ENCODE measurements at regions not wholly inside any gene's neighbourhood (a gene's known extent, or its start where the extent isn't known, plus 50 kb on each side); places are given as distances from the start of the nearest gene placed in this dataset.

- Mint-ChIP-seq H3K27ac (peak overlapping the region; percentile 84 to 100 (median 99)), H3K4me1 (peaks cover 3 to 17% (median 5%) of the 10 kb centered on the region in 4 donors), H3K9me3 (peaks cover 0 to 29% (median 6%) of the 10 kb centered on the region in 7 donors), H3K27me3 (peaks cover 32% of the 10 kb centered on the region), H3K36me3 (peaks cover 3% of the 10 kb centered on the region), H3K4me3 (peak overlapping the region; percentile 66 to 99 (median 86))
- no peaks in the 10 kb centered on the region for H3K4me1 ChIP-seq (ENCODE audit: control insufficient read depth, insufficient read depth, low read length, poor library complexity, severe bottlenecking)
- H3K4me3 ChIP-seq (ENCODE audit: low read depth, low read length) = no peak overlapping the region
- no peaks in the 10 kb centered on the region for H3K36me3 ChIP-seq (ENCODE audit: control insufficient read depth, insufficient read depth, low read length)
- H3K9me3 ChIP-seq (ENCODE audit: control insufficient read depth in 2 of 2, low read length in 2 of 2) = peaks cover 0 to 14% of the 10 kb centered on the region in 2 experiments
- no peak for ATAC-seq (ENCODE audit: low read depth in 2 of 2)
- H3K27me3 ChIP-seq (ENCODE audit: control insufficient read depth, insufficient read depth, low read length) = no peaks in the 10 kb centered on the region
- peak in 1 of 3 donors; percentile 25 for DNase-seq
- H3K27ac ChIP-seq (ENCODE audit: insufficient read depth, low read length, poor library complexity, severe bottlenecking) = no peak overlapping the region
These were observed 134.6 kb upstream of the CHST15 start for GRCh38 chr10:124227988-124228387.

DNA sequence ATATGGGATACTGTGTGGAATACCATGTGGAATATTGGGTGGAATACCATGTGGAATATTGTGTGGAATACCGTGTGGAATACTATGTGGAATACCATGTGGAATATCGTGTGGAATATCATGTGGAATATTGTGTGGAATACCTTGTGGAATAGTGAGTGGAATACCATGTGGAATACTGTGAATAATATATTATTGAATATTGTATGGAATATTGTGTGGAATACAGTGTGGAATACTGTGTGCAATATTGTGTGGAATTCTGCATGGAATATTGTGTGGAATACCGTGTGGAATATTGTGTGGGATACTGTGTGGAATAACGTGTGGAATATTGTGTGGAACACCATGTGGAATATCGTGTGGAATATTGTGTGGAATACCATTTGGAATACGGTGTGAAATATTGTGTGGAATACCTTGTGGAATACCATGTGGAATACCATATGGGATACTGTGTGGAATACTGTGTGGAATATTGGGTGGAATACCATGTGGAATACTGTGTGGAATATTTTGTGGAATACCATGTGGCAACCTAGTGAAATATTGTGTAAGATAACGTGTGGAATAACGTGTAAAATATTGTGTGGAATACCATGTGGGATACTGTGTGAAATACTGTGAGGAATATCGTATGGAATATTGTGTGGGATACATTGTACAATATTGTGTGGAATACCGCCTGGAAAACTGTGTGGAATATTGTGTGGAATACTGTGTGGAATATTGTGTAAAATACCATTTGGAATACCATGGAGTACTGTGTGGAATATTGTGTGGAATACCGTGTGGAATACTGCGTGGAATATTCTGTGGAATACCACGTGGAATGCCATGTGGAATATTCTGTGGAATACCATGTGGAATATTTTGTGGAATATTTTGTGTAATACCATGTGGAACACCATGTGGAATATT is 133.9 kb upstream of the CHST15 start:
- Mint-ChIP-seq H3K4me3 (peak overlapping the region; percentile 82 to 99 (median 90)), H3K27ac (peak overlapping the region; percentile 84 to 100 (median 99)), H3K9me3 (peaks cover 0 to 27% (median 6%) of the 10 kb centered on the region in 7 donors), H3K27me3 (peaks cover 26% of the 10 kb centered on the region), H3K4me1 (peaks cover 3 to 17% (median 5%) of the 10 kb centered on the region in 4 donors), H3K36me3 (peaks cover 3% of the 10 kb centered on the region)
- no peaks in the 10 kb centered on the region for H3K4me1 ChIP-seq (ENCODE audit: control insufficient read depth, insufficient read depth, low read length, poor library complexity, severe bottlenecking)
- H3K27me3 ChIP-seq (ENCODE audit: control insufficient read depth, insufficient read depth, low read length) = no peaks in the 10 kb centered on the region
- H3K9me3 ChIP-seq (ENCODE audit: control insufficient read depth in 2 of 2, low read length in 2 of 2) = peaks cover 0 to 14% of the 10 kb centered on the region in 2 experiments
- ATAC-seq (ENCODE audit: low read depth in 2 of 2) = no peak
- DNase-seq = peak in 2 of 3 donors; percentile 45 to 54
- H3K4me3 ChIP-seq (ENCODE audit: low read depth, low read length) = no peak overlapping the region
- H3K36me3 ChIP-seq (ENCODE audit: control insufficient read depth, insufficient read depth, low read length) = no peaks in the 10 kb centered on the region
- no peak overlapping the region for H3K27ac ChIP-seq (ENCODE audit: insufficient read depth, low read length, poor library complexity, severe bottlenecking)

DNA sequence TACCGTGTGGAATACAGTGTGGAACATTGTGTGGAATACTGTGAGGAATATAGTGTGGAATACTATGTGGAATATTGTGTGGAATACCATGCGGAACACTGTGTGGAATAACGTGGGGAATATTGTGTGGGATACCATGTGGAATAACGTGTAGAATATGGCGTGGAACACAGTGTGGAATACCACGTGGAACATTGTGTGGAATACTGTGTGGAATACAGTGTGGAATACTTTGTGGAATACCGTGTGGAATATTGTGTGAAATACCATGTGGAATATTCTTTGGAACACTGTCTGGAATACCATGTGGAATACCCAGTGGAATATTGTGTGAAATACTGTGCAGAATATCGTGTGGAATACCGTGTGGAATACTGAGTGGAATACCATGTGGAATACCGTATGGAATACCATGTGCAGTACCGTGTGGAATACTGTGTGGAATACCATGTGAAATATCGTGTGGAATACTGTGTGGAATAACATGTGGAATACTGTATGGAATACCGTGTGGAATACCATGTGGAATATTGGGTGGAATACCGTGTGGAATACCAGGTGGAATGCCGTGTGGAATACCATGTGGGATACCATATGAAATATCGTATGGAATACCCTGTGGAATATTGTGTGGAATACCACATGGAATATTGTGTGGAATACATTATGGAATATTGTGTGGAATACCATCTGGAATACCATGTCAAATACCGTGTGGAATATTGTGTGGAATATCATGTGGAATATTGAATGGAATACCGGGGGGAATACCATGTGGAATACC is 133.1 kb upstream of the CHST15 start:
- no peaks in the 10 kb centered on the region for H3K27me3 ChIP-seq (ENCODE audit: control insufficient read depth, insufficient read depth, low read length)
- Mint-ChIP-seq H3K27me3 (peaks cover 20% of the 10 kb centered on the region), H3K27ac (peak overlapping the region; percentile 94 to 100 (median 99)), H3K9me3 (peaks cover 0 to 21% (median 6%) of the 10 kb centered on the region in 7 donors), H3K36me3 (peaks cover 3% of the 10 kb centered on the region), H3K4me1 (peaks cover 5 to 11% (median 7%) of the 10 kb centered on the region in 4 donors), H3K4me3 (peak overlapping the region; percentile 82 to 99 (median 90))
- no peak for ATAC-seq (ENCODE audit: low read depth in 2 of 2)
- no peaks in the 10 kb centered on the region for H3K4me1 ChIP-seq (ENCODE audit: control insufficient read depth, insufficient read depth, low read length, poor library complexity, severe bottlenecking)
- no peaks in the 10 kb centered on the region for H3K36me3 ChIP-seq (ENCODE audit: control insufficient read depth, insufficient read depth, low read length)
- no peak overlapping the region for H3K4me3 ChIP-seq (ENCODE audit: low read depth, low read length)
- DNase-seq = peak in 2 of 3 donors; percentile 44 to 54
- no peak overlapping the region for H3K27ac ChIP-seq (ENCODE audit: insufficient read depth, low read length, poor library complexity, severe bottlenecking)
- peaks cover 0 to 14% of the 10 kb centered on the region in 2 experiments for H3K9me3 ChIP-seq (ENCODE audit: control insufficient read depth in 2 of 2, low read length in 2 of 2)

DNA sequence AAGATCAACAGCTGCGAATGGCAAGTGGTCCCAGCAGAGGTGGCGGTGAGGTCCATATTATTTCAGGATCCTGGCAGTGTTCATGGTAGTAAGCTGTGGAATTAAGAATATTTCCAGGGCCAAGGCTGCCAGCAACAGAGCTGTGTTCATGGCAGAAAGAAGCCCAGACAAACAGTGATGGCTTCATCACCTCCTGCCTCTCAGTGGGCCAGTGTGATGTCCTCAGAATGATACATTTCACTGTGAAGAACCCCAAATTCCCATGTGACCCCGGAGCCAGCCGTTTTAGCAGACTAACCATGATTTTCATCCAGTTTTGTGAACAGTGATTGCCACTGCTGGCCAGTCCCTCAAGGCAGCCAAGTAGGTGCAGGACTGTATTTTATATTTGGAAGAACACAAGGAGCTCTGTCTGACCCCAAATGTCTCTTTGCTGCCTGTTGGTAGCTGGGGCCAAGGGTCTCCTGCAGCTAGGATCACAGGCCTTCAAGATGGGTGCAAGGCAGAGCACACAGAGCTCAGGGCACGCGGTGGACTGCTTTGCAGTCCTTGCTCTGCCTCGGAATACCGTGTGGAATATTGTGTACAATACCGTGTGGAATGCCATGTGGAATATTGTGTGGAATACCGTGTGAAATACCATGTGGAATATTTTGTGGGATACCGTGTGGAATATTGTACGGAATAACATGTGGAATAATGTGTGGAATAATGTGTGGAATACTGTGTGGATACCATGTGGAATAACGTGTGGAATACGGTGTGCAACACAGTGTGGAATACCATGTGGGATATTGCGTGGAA is 132.3 kb upstream of the CHST15 start:
- peaks cover 3% of the 10 kb centered on the region for H3K36me3 Mint-ChIP-seq
- peaks cover 3 to 11% (median 7%) of the 10 kb centered on the region in 4 donors for H3K4me1 Mint-ChIP-seq
- H3K27ac Mint-ChIP-seq = peak overlapping the region; percentile 94 to 100 (median 99)
- Histone ChIP-seq H3K4me3 (ENCODE audit: low read depth, low read length) (no peak overlapping the region), H3K9me3 (ENCODE audit: control insufficient read depth in 2 of 2, low read length in 2 of 2) (peaks cover 0 to 14% of the 10 kb centered on the region in 2 experiments), H3K27ac (ENCODE audit: insufficient read depth, low read length, poor library complexity, severe bottlenecking) (no peak overlapping the region), H3K4me1 (ENCODE audit: control insufficient read depth, insufficient read depth, low read length, poor library complexity, severe bottlenecking) (no peaks in the 10 kb centered on the region), H3K27me3 (ENCODE audit: control insufficient read depth, insufficient read depth, low read length) (no peaks in the 10 kb centered on the region), H3K36me3 (ENCODE audit: control insufficient read depth, insufficient read depth, low read length) (no peaks in the 10 kb centered on the region)
- peak; percentile 45 to 47 for ATAC-seq (ENCODE audit: low read depth in 2 of 2)
- DNase-seq = peak; percentile 38 to 78 (median 76)
- H3K4me3 Mint-ChIP-seq = peak overlapping the region; percentile 82 to 99 (median 90)
- peaks cover 0 to 18% (median 5%) of the 10 kb centered on the region in 7 donors for H3K9me3 Mint-ChIP-seq
- peaks cover 13% of the 10 kb centered on the region for H3K27me3 Mint-ChIP-seq

DNA sequence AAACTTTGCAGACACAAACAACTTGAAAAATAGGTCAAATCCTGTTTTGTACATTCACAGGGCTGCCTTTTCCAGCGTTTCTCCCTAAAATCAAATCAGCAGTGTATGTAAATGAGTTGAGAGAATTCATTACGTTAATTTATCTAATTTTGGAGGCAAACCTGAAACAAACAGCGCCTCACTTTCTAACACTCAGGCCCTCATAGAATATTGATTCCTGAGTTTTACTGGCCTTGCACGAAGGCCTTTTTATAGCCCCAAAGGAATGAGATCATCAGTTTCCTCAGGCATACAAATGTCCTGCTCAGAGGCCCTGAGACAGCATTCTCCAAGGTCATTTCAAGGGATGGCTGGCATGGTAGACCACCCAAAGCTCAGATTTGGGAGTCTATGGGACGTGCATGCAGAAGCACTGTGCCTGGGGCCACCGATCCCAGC is 131.7 kb upstream of the CHST15 start:
- Mint-ChIP-seq H3K27ac (peak overlapping the region in 1 of 3 donors; percentile 99), H3K4me3 (peak overlapping the region in 3 of 4 donors; percentile 47 to 99 (median 89)), H3K27me3 (peaks cover 13% of the 10 kb centered on the region), H3K4me1 (peaks cover 3 to 11% (median 7%) of the 10 kb centered on the region in 4 donors), H3K9me3 (peaks cover 0 to 18% (median 5%) of the 10 kb centered on the region in 7 donors), H3K36me3 (peaks cover 3% of the 10 kb centered on the region)
- ATAC-seq (ENCODE audit: low read depth in 2 of 2) = no peak
- no peaks in the 10 kb centered on the region for H3K27me3 ChIP-seq (ENCODE audit: control insufficient read depth, insufficient read depth, low read length)
- peaks cover 0 to 14% of the 10 kb centered on the region in 2 experiments for H3K9me3 ChIP-seq (ENCODE audit: control insufficient read depth in 2 of 2, low read length in 2 of 2)
- no peaks in the 10 kb centered on the region for H3K4me1 ChIP-seq (ENCODE audit: control insufficient read depth, insufficient read depth, low read length, poor library complexity, severe bottlenecking)
- no peaks in the 10 kb centered on the region for H3K36me3 ChIP-seq (ENCODE audit: control insufficient read depth, insufficient read depth, low read length)
- peak in 1 of 3 donors; percentile 63 for DNase-seq
- H3K4me3 ChIP-seq (ENCODE audit: low read depth, low read length) = no peak overlapping the region
- H3K27ac ChIP-seq (ENCODE audit: insufficient read depth, low read length, poor library complexity, severe bottlenecking) = no peak overlapping the region

DNA sequence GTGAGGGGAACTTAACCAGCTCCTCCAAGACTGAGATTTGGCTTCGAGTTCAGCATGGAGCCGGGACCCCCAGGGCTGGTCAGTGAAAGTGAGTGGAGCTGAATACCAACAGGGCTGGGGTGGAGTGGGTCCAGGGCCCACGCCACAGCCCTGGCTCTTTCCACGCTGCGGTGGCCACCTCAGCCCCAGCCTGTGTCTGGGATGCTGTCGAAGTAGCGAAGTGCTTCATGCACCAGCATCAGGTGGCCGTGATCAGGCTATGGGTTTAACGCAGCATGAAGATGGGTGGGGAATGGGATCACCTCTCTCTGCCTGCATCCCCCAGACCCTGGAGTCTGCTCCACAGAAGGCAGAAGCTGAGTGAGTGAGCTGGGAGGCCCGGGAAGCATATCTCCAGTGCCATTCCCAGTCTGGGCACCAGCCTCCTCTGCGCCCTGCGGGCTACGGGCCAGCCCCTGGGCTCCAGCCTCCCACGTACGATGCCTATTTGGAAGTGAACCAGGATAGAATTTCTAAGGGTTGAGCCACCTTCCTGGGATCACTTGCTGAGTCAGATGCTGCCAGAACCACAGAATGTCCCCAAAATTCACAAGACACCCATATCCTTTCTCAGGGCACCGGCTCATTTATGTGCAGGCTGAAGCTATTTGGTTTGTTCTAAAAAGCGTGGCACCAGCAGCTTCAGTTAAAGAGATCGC is 131.1 kb upstream of the CHST15 start:
- no peaks in the 10 kb centered on the region for H3K4me1 ChIP-seq (ENCODE audit: control insufficient read depth, insufficient read depth, low read length, poor library complexity, severe bottlenecking)
- no peak for ATAC-seq (ENCODE audit: low read depth in 2 of 2)
- H3K27me3 ChIP-seq (ENCODE audit: control insufficient read depth, insufficient read depth, low read length) = no peaks in the 10 kb centered on the region
- H3K27ac Mint-ChIP-seq = peak overlapping the region in 1 of 3 donors; percentile 99
- H3K4me1 Mint-ChIP-seq = peaks cover 3 to 11% (median 7%) of the 10 kb centered on the region in 4 donors
- H3K4me3 ChIP-seq (ENCODE audit: low read depth, low read length) = no peak overlapping the region
- H3K36me3 Mint-ChIP-seq = peaks cover 3% of the 10 kb centered on the region
- peaks cover 13% of the 10 kb centered on the region for H3K27me3 Mint-ChIP-seq
- peaks cover 0 to 18% (median 5%) of the 10 kb centered on the region in 7 donors for H3K9me3 Mint-ChIP-seq
- peaks cover 0 to 14% of the 10 kb centered on the region in 2 experiments for H3K9me3 ChIP-seq (ENCODE audit: control insufficient read depth in 2 of 2, low read length in 2 of 2)
- H3K36me3 ChIP-seq (ENCODE audit: control insufficient read depth, insufficient read depth, low read length) = no peaks in the 10 kb centered on the region
- peak in 2 of 3 donors; percentile 7 to 53 for DNase-seq
- H3K27ac ChIP-seq (ENCODE audit: insufficient read depth, low read length, poor library complexity, severe bottlenecking) = no peak overlapping the region
- H3K4me3 Mint-ChIP-seq = peak overlapping the region in 2 of 4 donors; percentile 47 to 99

Measured in CD4-positive, CD25-positive, alpha-beta regulatory T cell (primary cell).